Panc1 (cell line): ENCODE measurements at regions not wholly inside any gene's neighbourhood (a gene's known extent, or its start where the extent isn't known, plus 50 kb on each side); places are given as distances from the start of the nearest gene placed in this dataset.

ENCODE experiments used
- ATAC-seq: fragments of 200-7000 bp; cut with Tn5 transposase; 2 replicates; pipeline ENCODE4 v1.9.1; 2020; ENCODE audit warnings: mild to moderate bottlenecking, moderate library complexity
- BruUV-seq: library from RNA; stranded (reverse); fragments of 400-500 nt; replicated peaks from 2 replicates; lab custom pipeline; 2021; lab: Mats Ljungman, UMichigan
- CTCF ChIA-PET: fragments of 300-600 bp; sonication (Branson Sonifier 250); formaldehyde crosslinking; loops from one replicate; lab custom pipeline; 2022; ENCODE audit warnings: antibody characterized with exemption; lab: Charles Lee
- POLR2A ChIA-PET: fragments of 300-600 bp; sonication (Branson Sonifier 250); formaldehyde crosslinking; loops from one replicate; lab custom pipeline; 2022; ENCODE audit warnings: antibody characterized with exemption; lab: Charles Lee
- DNase-seq: peaks from one replicate; pipeline ENCODE4 v3.0.0-alpha.2; 2010; ENCODE audit warnings: low read depth, low spot score
- H3K27ac ChIP-seq: 2 replicates; pipeline ENCODE4 v1.5.1; 2011; ENCODE audit warnings: mild to moderate bottlenecking, low read length, inconsistent platforms
- H3K27me3 ChIP-seq: fragments of 200-500 bp; sonication (Bioruptor generic); 2 replicates; pipeline ENCODE4 v1.6.0; 2014; ENCODE audit warnings: low read length, inconsistent platforms; ENCODE audit not compliant: control insufficient read depth, insufficient read depth
- H3K36me3 ChIP-seq: fragments of 200-500 bp; sonication (Bioruptor generic); 2 replicates; pipeline ENCODE4 v1.5.1; 2014; ENCODE audit warnings: inconsistent platforms, mild to moderate bottlenecking, low read length, moderate library complexity; ENCODE audit not compliant: control insufficient read depth, insufficient read depth
- H3K4me1 ChIP-seq: 2 replicates; pipeline ENCODE4 v1.5.1; 2011; ENCODE audit warnings: inconsistent platforms, mild to moderate bottlenecking, low read length, moderate library complexity; ENCODE audit not compliant: control insufficient read depth, insufficient read depth
- H3K4me3 ChIP-seq, 2 experiments: 2 replicates each; pipeline ENCODE4 v1.5.1; 2011 to 2012; ENCODE audit warnings: low read depth in 2 of 2, low read length in 2 of 2, mild to moderate bottlenecking in 2 of 2, inconsistent platforms in 1 of 2, moderate library complexity in 1 of 2
- H3K9me3 ChIP-seq: fragments of 200-500 bp; sonication (Bioruptor generic); 2 replicates; pipeline ENCODE4 v1.5.1; 2014; ENCODE audit warnings: low read depth, mild to moderate bottlenecking, inconsistent platforms, low read length, moderate library complexity; ENCODE audit not compliant: control insufficient read depth, insufficient read depth
- CTCF ChIP-seq: fragments of 450-650 bp; IDR thresholded peaks from 2 replicates; pipeline ENCODE4 v1.5.1; 2017; ENCODE audit warnings: mild to moderate bottlenecking
- POLR2AphosphoS5 ChIP-seq: IDR thresholded peaks from 2 replicates; pipeline ENCODE4 v1.6.1; 2012; ENCODE audit warnings: mild to moderate bottlenecking, low read depth, low read length, moderate library complexity
- REST ChIP-seq, 2 experiments: IDR thresholded peaks; 2 replicates each; pipeline ENCODE4 v1.6.1; 2011 to 2012; ENCODE audit warnings: low read depth in 2 of 2, control low read depth in 1 of 2, low read length in 1 of 2, mild to moderate bottlenecking in 1 of 2, moderate library complexity in 1 of 2; ENCODE audit not compliant: insufficient read depth in 1 of 2
- SIN3A ChIP-seq: IDR thresholded peaks from 2 replicates; pipeline ENCODE4 v1.6.1; 2012; ENCODE audit warnings: low read depth, mild to moderate bottlenecking, low read length, moderate library complexity, borderline replicate concordance; ENCODE audit not compliant: insufficient read depth
- TCF7L2 ChIP-seq: IDR thresholded peaks from 2 replicates; pipeline ENCODE4 v1.6.1; 2011; ENCODE audit warnings: mild to moderate bottlenecking, low read depth, low read length, inconsistent platforms
- in situ Hi-C: cut with HindIII; loops from 2 replicates; pipeline ENCODE4 v1.10.0; 2016; ENCODE audit warnings: low sequenced_read_pairs, low pct_unique_long_range_greater_than_20kb
- intact Hi-C: fragments of 100-400 bp; cut with micrococcal nuclease; formaldehyde crosslinking; loops from one replicate; pipeline ENCODE4 v1.10.0; 2022; ENCODE audit not compliant: unreplicated experiment

GRCh38 chr7:41574377-41574776 lies 128.5 kb downstream of the INHBA start:
- no peak overlapping the region for H3K27ac ChIP-seq
- in situ Hi-C loops (no loop called here), intact Hi-C loops (no loop called here)
- CTCF ChIA-PET = no interaction called here
- POLR2A ChIA-PET = no interaction called here
- ATAC-seq (no peak), DNase-seq (no peak)
- no peak overlapping the region for H3K4me3 ChIP-seq
- no peaks in the 10 kb centered on the region for H3K4me1 ChIP-seq
- H3K36me3 ChIP-seq = no peaks in the 10 kb centered on the region
- H3K27me3 ChIP-seq = no peaks in the 10 kb centered on the region
- no peaks in the 10 kb centered on the region for H3K9me3 ChIP-seq
- no peak for TF ChIP-seq POLR2AphosphoS5
- TF ChIP-seq TCF7L2 = no peak
- no peak for TF ChIP-seq CTCF
- TF ChIP-seq SIN3A = no peak
- no peak for TF ChIP-seq REST (IDR thresholded peaks at IDR 0.05; ENCODE audit: insufficient read depth in 1 of 2, low read depth in 2 of 2, low read length in 1 of 2)
- BruUV-seq = no TSS peak

GRCh38 chr7:41573862-41574261 lies 129.0 kb downstream of the INHBA start:
- Histone ChIP-seq H3K27ac (no peak overlapping the region), H3K27me3 (no peaks in the 10 kb centered on the region), H3K4me1 (no peaks in the 10 kb centered on the region), H3K4me3 (no peak overlapping the region), H3K9me3 (no peaks in the 10 kb centered on the region), H3K36me3 (no peaks in the 10 kb centered on the region)
- in situ Hi-C loops (no loop called here), intact Hi-C loops (no loop called here)
- ATAC-seq = no peak
- CTCF ChIA-PET = no interaction called here
- TF ChIP-seq CTCF (no peak), TCF7L2 (no peak), POLR2AphosphoS5 (no peak), SIN3A (no peak), REST (IDR thresholded peaks at IDR 0.05; ENCODE audit: insufficient read depth in 1 of 2, low read depth in 2 of 2, low read length in 1 of 2) (no peak)
- DNase-seq = no peak
- POLR2A ChIA-PET = no interaction called here
- no TSS peak for BruUV-seq
